NT2/D1 (cell line): ENCODE measurements at regions not wholly inside any gene's neighbourhood (a gene's known extent, or its start where the extent isn't known, plus 50 kb on each side); places are given as distances from the start of the nearest gene placed in this dataset.

ENCODE experiments used
- SUZ12 ChIP-seq: IDR thresholded peaks from 2 replicates; pipeline ENCODE4 v1.6.1; 2011; ENCODE audit not compliant: insufficient read length, insufficient read depth; ENCODE audit errors: extremely low read depth
- YY1 ChIP-seq: IDR thresholded peaks from 2 replicates; pipeline ENCODE4 v1.6.1; 2011; ENCODE audit not compliant: insufficient read length, insufficient read depth
- ZNF274 ChIP-seq: IDR thresholded peaks from 2 replicates; pipeline ENCODE4 v1.6.1; 2011; ENCODE audit warnings: mild to moderate bottlenecking, low read depth, low read length

- TF ChIP-seq YY1 (no peak), ZNF274 (no peak), SUZ12 (no peak)
Measured at GRCh38 chr6:117776441-117776840, 101.2 kb downstream of the NUS1 start.
